ENCODE measurements at regions not wholly inside any gene's neighbourhood (a gene's known extent, or its start where the extent isn't known, plus 50 kb on each side); places are given as distances from the start of the nearest gene placed in this dataset.

- no peak overlapping the region for H3K4me2 ChIP-seq (ENCODE audit: low read length)
- BruUV-seq (replicated peaks), result no TSS peak
- H3K4me3 ChIP-seq (ENCODE audit: low read depth, low read length, poor library complexity, severe bottlenecking), result no peak overlapping the region
- ChIA-PET POLR2A (no interaction called here), CTCF (ENCODE audit: unreplicated experiment) (no interaction called here)
- H4K20me1 ChIP-seq (ENCODE audit: insufficient read depth, low read length), result no peaks in the 10 kb centered on the region
- H3K79me2 ChIP-seq (ENCODE audit: insufficient read depth, low read depth, low read length), result no peaks in the 10 kb centered on the region
- TF ChIP-seq CTCF (conservative IDR thresholded peaks at IDR 0.05; ENCODE audit: low read length) (no peak), EZH2phosphoT487 (IDR thresholded peaks at IDR 0.05; ENCODE audit: borderline replicate concordance, low read depth, low read length) (no peak)
- H3K9me3 ChIP-seq (ENCODE audit: low read length), result no peaks in the 10 kb centered on the region
- H3K36me3 ChIP-seq (ENCODE audit: insufficient read depth, low read length), result no peaks in the 10 kb centered on the region
- H3K27ac ChIP-seq (ENCODE audit: low read depth, low read length, poor library complexity, severe bottlenecking), result no peak overlapping the region
- no peaks in the 10 kb centered on the region for H3K4me1 ChIP-seq (ENCODE audit: insufficient read depth, low read length, poor library complexity, severe bottlenecking)
- no peaks in the 10 kb centered on the region for H3K9me2 ChIP-seq (ENCODE audit: insufficient read depth, low read length)
- no peak overlapping the region for H2AFZ ChIP-seq (ENCODE audit: low read length)
- intact Hi-C loops (cut with micrococcal nuclease; ENCODE audit: unreplicated experiment), result no loop called here
- no peak for DNase-seq (ENCODE audit: low spot score)
Observed at GRCh38 chr20:57069442-57069841, 197.0 kb downstream of the BMP7 start.

DNA sequence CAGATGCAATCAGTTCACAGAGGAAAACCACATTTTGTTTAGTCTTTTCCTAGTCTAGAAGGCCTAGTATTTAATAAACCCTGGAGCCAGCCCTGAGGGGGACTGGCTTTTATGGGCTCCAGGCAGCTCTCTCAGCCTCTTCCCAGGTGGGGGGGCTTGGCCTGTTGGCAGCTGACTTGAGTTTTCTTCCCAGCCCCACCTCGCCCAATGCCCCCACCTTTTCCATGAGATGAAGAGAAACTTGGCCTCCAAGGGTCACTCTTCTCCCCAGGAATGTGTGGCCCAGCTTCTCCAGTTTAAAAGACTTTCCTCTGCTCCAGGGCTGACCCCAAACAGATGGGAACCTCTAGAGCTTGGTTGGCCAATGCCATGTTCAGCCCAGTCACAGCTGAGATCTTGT is 196.1 kb downstream of the BMP7 start:
- no peaks in the 10 kb centered on the region for H3K36me3 ChIP-seq (ENCODE audit: insufficient read depth, low read length)
- CTCF ChIA-PET (ENCODE audit: unreplicated experiment), result interaction anchor here (0.6 kb wide), 1 partner anchor 210 kb away, joined by 5 read pairs; no protein-coding TSS in a partner anchor
- POLR2A ChIA-PET, result no interaction called here
- no peak overlapping the region for H3K27ac ChIP-seq (ENCODE audit: low read depth, low read length, poor library complexity, severe bottlenecking)
- H4K20me1 ChIP-seq (ENCODE audit: insufficient read depth, low read length), result no peaks in the 10 kb centered on the region
- H3K4me1 ChIP-seq (ENCODE audit: insufficient read depth, low read length, poor library complexity, severe bottlenecking), result no peaks in the 10 kb centered on the region
- H3K4me2 ChIP-seq (ENCODE audit: low read length), result no peak overlapping the region
- H3K9me3 ChIP-seq (ENCODE audit: low read length), result no peaks in the 10 kb centered on the region
- no peak for TF ChIP-seq EZH2phosphoT487 (IDR thresholded peaks at IDR 0.05; ENCODE audit: borderline replicate concordance, low read depth, low read length)
- TF ChIP-seq CTCF (conservative IDR thresholded peaks at IDR 0.05; ENCODE audit: low read length), result no peak
- no peak overlapping the region for H3K4me3 ChIP-seq (ENCODE audit: low read depth, low read length, poor library complexity, severe bottlenecking)
- DNase-seq (ENCODE audit: low spot score), result no peak
- no peak overlapping the region for H2AFZ ChIP-seq (ENCODE audit: low read length)
- no peaks in the 10 kb centered on the region for H3K9me2 ChIP-seq (ENCODE audit: insufficient read depth, low read length)
- H3K79me2 ChIP-seq (ENCODE audit: insufficient read depth, low read depth, low read length), result no peaks in the 10 kb centered on the region
- intact Hi-C loops (cut with micrococcal nuclease; ENCODE audit: unreplicated experiment), result no loop called here
- BruUV-seq (replicated peaks), result no TSS peak

GRCh38 chr20:57071283-57071731 is 195.1 kb downstream of the BMP7 start:
- intact Hi-C loops (cut with micrococcal nuclease; ENCODE audit: unreplicated experiment), result no loop called here
- H3K4me2 ChIP-seq (ENCODE audit: low read length), result no peak overlapping the region
- no peaks in the 10 kb centered on the region for H3K4me1 ChIP-seq (ENCODE audit: insufficient read depth, low read length, poor library complexity, severe bottlenecking)
- TF ChIP-seq CTCF (conservative IDR thresholded peaks at IDR 0.05; ENCODE audit: low read length) (no peak), EZH2phosphoT487 (IDR thresholded peaks at IDR 0.05; ENCODE audit: borderline replicate concordance, low read depth, low read length) (no peak)
- no peaks in the 10 kb centered on the region for H3K36me3 ChIP-seq (ENCODE audit: insufficient read depth, low read length)
- no TSS peak for BruUV-seq (replicated peaks)
- no peaks in the 10 kb centered on the region for H3K9me2 ChIP-seq (ENCODE audit: insufficient read depth, low read length)
- no peaks in the 10 kb centered on the region for H3K79me2 ChIP-seq (ENCODE audit: insufficient read depth, low read depth, low read length)
- no peak for DNase-seq (ENCODE audit: low spot score)
- CTCF ChIA-PET (ENCODE audit: unreplicated experiment), result no interaction called here
- H3K4me3 ChIP-seq (ENCODE audit: low read depth, low read length, poor library complexity, severe bottlenecking), result no peak overlapping the region
- H3K9me3 ChIP-seq (ENCODE audit: low read length), result no peaks in the 10 kb centered on the region
- POLR2A ChIA-PET, result no interaction called here
- no peak overlapping the region for H3K27ac ChIP-seq (ENCODE audit: low read depth, low read length, poor library complexity, severe bottlenecking)
- H4K20me1 ChIP-seq (ENCODE audit: insufficient read depth, low read length), result no peaks in the 10 kb centered on the region
- H2AFZ ChIP-seq (ENCODE audit: low read length), result no peak overlapping the region

Measured in OCI-LY7 (cell line).